NB4 (cell line): ENCODE measurements at regions not wholly inside any gene's neighbourhood (a gene's known extent, or its start where the extent isn't known, plus 50 kb on each side); places are given as distances from the start of the nearest gene placed in this dataset.

Source experiments
- MYC ChIP-seq: IDR thresholded peaks from 2 replicates; pipeline ENCODE4 v1.6.1; 2011; ENCODE audit warnings: low read depth, low read length
- POLR2A ChIP-seq: IDR thresholded peaks from 2 replicates; pipeline ENCODE4 v1.6.1; 2011; ENCODE audit warnings: mild to moderate bottlenecking; ENCODE audit not compliant: insufficient read length; ENCODE audit errors: extremely low read depth
- TF ChIP-seq, protein P1 (sequence below): IDR thresholded peaks from one replicate; pipeline ENCODE4 v1.5.1; 2012; ENCODE audit warnings: low read depth, low read length
- TF ChIP-seq, protein P2 (sequence below): IDR thresholded peaks from 2 replicates; pipeline ENCODE4 v1.6.1; 2011; ENCODE audit warnings: low read depth, low read length

DNA sequence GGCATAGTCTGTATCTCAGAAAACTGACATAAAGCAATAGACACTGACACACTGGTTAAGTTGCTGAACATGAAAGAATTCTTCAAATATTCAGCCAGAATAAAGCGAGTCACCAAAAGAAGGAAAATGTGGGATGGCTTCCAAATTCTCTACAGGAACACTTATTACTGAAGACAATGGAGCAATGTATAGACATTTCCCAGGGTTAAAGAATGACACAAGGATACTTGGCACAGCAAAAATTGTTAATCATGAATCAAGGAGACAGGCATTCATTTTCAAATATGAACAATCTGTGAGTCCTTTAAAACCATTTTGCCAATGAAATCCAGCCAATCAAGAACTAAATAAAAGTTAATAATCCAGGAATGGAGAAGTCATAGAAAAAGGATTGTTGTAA is 92.5 kb downstream of the MTX3 start:
- TF ChIP-seq, protein P1, sequence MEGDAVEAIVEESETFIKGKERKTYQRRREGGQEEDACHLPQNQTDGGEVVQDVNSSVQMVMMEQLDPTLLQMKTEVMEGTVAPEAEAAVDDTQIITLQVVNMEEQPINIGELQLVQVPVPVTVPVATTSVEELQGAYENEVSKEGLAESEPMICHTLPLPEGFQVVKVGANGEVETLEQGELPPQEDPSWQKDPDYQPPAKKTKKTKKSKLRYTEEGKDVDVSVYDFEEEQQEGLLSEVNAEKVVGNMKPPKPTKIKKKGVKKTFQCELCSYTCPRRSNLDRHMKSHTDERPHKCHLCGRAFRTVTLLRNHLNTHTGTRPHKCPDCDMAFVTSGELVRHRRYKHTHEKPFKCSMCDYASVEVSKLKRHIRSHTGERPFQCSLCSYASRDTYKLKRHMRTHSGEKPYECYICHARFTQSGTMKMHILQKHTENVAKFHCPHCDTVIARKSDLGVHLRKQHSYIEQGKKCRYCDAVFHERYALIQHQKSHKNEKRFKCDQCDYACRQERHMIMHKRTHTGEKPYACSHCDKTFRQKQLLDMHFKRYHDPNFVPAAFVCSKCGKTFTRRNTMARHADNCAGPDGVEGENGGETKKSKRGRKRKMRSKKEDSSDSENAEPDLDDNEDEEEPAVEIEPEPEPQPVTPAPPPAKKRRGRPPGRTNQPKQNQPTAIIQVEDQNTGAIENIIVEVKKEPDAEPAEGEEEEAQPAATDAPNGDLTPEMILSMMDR, result no peak
- no peak for TF ChIP-seq POLR2A
- TF ChIP-seq, protein P2, sequence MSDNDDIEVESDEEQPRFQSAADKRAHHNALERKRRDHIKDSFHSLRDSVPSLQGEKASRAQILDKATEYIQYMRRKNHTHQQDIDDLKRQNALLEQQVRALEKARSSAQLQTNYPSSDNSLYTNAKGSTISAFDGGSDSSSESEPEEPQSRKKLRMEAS, result no peak
- no peak for TF ChIP-seq MYC
